HepG2 (cell line): ENCODE measurements at regions not wholly inside any gene's neighbourhood (a gene's known extent, or its start where the extent isn't known, plus 50 kb on each side); places are given as distances from the start of the nearest gene placed in this dataset.
A peak's percentile ranks its signal among the peaks of the same experiment; 100 is the strongest.

ENCODE experiments used
- DNMT1 ChIP-seq: sonication (generic); formaldehyde crosslinking; IDR thresholded peaks from 2 replicates; pipeline ENCODE4 v1.5.1; 2020; ENCODE audit warnings: mild to moderate bottlenecking, missing genetic modification reagents
- DNMT3B ChIP-seq: conservative IDR thresholded peaks from 2 replicates; pipeline ENCODE4 v1.6.1; 2016; ENCODE audit warnings: missing biosample characterization, control low read depth
- EP300 ChIP-seq, 3 experiments: sonication (generic) in 1 of 3; formaldehyde crosslinking in 1 of 3; IDR thresholded peaks; 2 replicates each; pipeline versions ENCODE4 v1.5.1 to v1.6.1; 2011 to 2020; ENCODE audit warnings: low read depth in 2 of 3, low read length in 2 of 3, borderline replicate concordance in 1 of 3, improper control_type of control experiment in 1 of 3, mild to moderate bottlenecking in 1 of 3, missing genetic modification reagents in 1 of 3, moderate library complexity in 1 of 3
- ERF ChIP-seq: IDR thresholded peaks from 2 replicates; pipeline ENCODE4 v1.6.1; 2018; ENCODE audit warnings: missing biosample characterization, missing genetic modification reagents
- FOXA3 ChIP-seq: IDR thresholded peaks from 2 replicates; pipeline ENCODE4 v1.6.1; 2016; ENCODE audit warnings: missing genetic modification reagents, missing compliant biosample characterization
- FOXP1 ChIP-seq, 2 experiments: fragments of 450-650 bp in 1 of 2; IDR thresholded peaks; 2 replicates each; pipeline ENCODE4 v1.6.1; 2017 to 2018; ENCODE audit warnings: antibody characterized with exemption in 1 of 2
- PHF21A ChIP-seq: sonication (generic); formaldehyde crosslinking; IDR thresholded peaks from 2 replicates; pipeline ENCODE4 v1.5.0; 2020; ENCODE audit warnings: mild to moderate bottlenecking, missing genetic modification reagents
- SOX5 ChIP-seq: IDR thresholded peaks from 2 replicates; pipeline ENCODE4 v1.6.1; 2016; ENCODE audit warnings: borderline replicate concordance
- SOX6 ChIP-seq, 2 experiments: fragments of 450-650 bp in 1 of 2; sonication (generic) in 1 of 2; formaldehyde crosslinking in 1 of 2; IDR thresholded peaks; 2 replicates each; pipeline versions ENCODE4 v1.4.0 to v1.6.1; 2017 to 2020; ENCODE audit warnings: antibody characterized with exemption in 1 of 2, mild to moderate bottlenecking in 1 of 2, missing genetic modification reagents in 1 of 2
- YEATS2 ChIP-seq: sonication (generic); formaldehyde crosslinking; IDR thresholded peaks from 2 replicates; pipeline ENCODE4 v1.4.0; 2020; ENCODE audit warnings: missing genetic modification reagents, borderline replicate concordance
- ZNF12 ChIP-seq: sonication (generic); formaldehyde crosslinking; IDR thresholded peaks from 2 replicates; pipeline ENCODE4 v1.5.0; 2020; ENCODE audit warnings: missing genetic modification reagents
- ZNF160 ChIP-seq: sonication (generic); formaldehyde crosslinking; IDR thresholded peaks from 2 replicates; pipeline ENCODE4 v1.8.0; 2022; ENCODE audit warnings: mild to moderate bottlenecking, inconsistent platforms, missing genetic modification reagents
- ZNF713 ChIP-seq: sonication (generic); formaldehyde crosslinking; IDR thresholded peaks from 2 replicates; pipeline ENCODE4 v1.4.0; 2020; ENCODE audit warnings: mild to moderate bottlenecking, missing genetic modification reagents
- TF ChIP-seq, protein P1 (sequence below): IDR thresholded peaks from 2 replicates; pipeline ENCODE4 v1.4.0; 2020; ENCODE audit warnings: mild to moderate bottlenecking, missing genetic modification reagents
- TF ChIP-seq, protein P2 (sequence below), 2 experiments: sonication (generic) in 1 of 2; formaldehyde crosslinking in 1 of 2; IDR thresholded peaks; 2 replicates each; pipeline versions ENCODE4 v1.4.0 to v1.6.1; 2016 to 2020; ENCODE audit warnings: borderline replicate concordance in 1 of 2, low read depth in 1 of 2, mild to moderate bottlenecking in 1 of 2, missing genetic modification reagents in 1 of 2

DNA sequence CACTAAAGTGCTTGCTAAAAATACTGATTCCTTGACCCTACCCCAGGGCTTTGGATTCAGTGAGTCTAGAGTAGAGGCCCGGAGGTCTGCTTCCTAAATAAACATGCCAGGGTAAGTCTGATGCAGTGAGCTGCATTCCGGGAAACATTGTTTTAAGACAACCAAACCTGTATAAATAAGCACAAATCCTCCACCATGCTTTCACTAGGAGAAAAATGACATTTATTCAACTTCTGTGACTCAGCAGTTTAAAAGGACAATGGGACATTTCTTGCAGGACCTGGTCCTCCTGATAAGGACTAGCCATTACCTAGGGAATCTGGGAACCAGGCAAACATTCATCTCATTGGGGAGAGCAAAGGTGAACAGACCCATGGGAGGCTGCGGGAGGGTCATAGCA lies 335.3 kb downstream of the MLLT3 start (continued):
- TF ChIP-seq DNMT1 (CRISPR knock-in tag): no peak
- TF ChIP-seq DNMT3B: no peak
- TF ChIP-seq, protein P1, sequence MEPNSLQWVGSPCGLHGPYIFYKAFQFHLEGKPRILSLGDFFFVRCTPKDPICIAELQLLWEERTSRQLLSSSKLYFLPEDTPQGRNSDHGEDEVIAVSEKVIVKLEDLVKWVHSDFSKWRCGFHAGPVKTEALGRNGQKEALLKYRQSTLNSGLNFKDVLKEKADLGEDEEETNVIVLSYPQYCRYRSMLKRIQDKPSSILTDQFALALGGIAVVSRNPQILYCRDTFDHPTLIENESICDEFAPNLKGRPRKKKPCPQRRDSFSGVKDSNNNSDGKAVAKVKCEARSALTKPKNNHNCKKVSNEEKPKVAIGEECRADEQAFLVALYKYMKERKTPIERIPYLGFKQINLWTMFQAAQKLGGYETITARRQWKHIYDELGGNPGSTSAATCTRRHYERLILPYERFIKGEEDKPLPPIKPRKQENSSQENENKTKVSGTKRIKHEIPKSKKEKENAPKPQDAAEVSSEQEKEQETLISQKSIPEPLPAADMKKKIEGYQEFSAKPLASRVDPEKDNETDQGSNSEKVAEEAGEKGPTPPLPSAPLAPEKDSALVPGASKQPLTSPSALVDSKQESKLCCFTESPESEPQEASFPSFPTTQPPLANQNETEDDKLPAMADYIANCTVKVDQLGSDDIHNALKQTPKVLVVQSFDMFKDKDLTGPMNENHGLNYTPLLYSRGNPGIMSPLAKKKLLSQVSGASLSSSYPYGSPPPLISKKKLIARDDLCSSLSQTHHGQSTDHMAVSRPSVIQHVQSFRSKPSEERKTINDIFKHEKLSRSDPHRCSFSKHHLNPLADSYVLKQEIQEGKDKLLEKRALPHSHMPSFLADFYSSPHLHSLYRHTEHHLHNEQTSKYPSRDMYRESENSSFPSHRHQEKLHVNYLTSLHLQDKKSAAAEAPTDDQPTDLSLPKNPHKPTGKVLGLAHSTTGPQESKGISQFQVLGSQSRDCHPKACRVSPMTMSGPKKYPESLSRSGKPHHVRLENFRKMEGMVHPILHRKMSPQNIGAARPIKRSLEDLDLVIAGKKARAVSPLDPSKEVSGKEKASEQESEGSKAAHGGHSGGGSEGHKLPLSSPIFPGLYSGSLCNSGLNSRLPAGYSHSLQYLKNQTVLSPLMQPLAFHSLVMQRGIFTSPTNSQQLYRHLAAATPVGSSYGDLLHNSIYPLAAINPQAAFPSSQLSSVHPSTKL: peak; percentile 62
- no peak for TF ChIP-seq ERF (CRISPR knock-in tag)
- TF ChIP-seq EP300 (IDR thresholded peaks at IDR 0.05; ENCODE audit: low read depth in 2 of 2, low read length in 2 of 2): peak in 1 of 2 experiments; percentile 69; a peak in 1 of 4 replicates
- peak; percentile 53; the same call in 1 of the 2 replicates for TF ChIP-seq EP300 (CRISPR knock-in tag; IDR thresholded peaks at IDR 0.05; ENCODE audit: borderline replicate concordance)
- TF ChIP-seq ZNF160 (CRISPR knock-in tag): no peak
- TF ChIP-seq FOXP1 (IDR thresholded peaks at IDR 0.05): no peak
- no peak for TF ChIP-seq FOXP1 (CRISPR knock-in tag; IDR thresholded peaks at IDR 0.05)
- TF ChIP-seq SOX6 (IDR thresholded peaks at IDR 0.05): no peak
- TF ChIP-seq SOX6 (CRISPR knock-in tag; IDR thresholded peaks at IDR 0.05): peak; percentile 91
- peak; percentile 8; the same call in 1 of the 2 replicates for TF ChIP-seq ZNF12
- TF ChIP-seq YEATS2 (CRISPR knock-in tag): no peak
- TF ChIP-seq ZNF713 (CRISPR knock-in tag): no peak
- TF ChIP-seq PHF21A (CRISPR knock-in tag): peak; percentile 59; the same call in 1 of the 2 replicates
- peak; percentile 66 for TF ChIP-seq FOXA3 (CRISPR knock-in tag)
- TF ChIP-seq, protein P2, sequence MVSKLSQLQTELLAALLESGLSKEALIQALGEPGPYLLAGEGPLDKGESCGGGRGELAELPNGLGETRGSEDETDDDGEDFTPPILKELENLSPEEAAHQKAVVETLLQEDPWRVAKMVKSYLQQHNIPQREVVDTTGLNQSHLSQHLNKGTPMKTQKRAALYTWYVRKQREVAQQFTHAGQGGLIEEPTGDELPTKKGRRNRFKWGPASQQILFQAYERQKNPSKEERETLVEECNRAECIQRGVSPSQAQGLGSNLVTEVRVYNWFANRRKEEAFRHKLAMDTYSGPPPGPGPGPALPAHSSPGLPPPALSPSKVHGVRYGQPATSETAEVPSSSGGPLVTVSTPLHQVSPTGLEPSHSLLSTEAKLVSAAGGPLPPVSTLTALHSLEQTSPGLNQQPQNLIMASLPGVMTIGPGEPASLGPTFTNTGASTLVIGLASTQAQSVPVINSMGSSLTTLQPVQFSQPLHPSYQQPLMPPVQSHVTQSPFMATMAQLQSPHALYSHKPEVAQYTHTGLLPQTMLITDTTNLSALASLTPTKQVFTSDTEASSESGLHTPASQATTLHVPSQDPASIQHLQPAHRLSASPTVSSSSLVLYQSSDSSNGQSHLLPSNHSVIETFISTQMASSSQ (IDR thresholded peaks at IDR 0.05; ENCODE audit: low read depth): no peak
- TF ChIP-seq, protein P2 (CRISPR knock-in tag; IDR thresholded peaks at IDR 0.05; ENCODE audit: borderline replicate concordance): peak; percentile 64; the same call in 1 of the 2 replicates
- peak; percentile 84; the same call in 1 of the 2 replicates for TF ChIP-seq SOX5 (CRISPR knock-in tag)
